H1 (cell line): ENCODE measurements at regions not wholly inside any gene's neighbourhood (a gene's known extent, or its start where the extent isn't known, plus 50 kb on each side); places are given as distances from the start of the nearest gene placed in this dataset.

Experiments
- CTCF ChIA-PET: fragments of 300-600 bp; sonication (Branson Sonifier 250); formaldehyde crosslinking; loops from one replicate; lab custom pipeline; 2021; ENCODE audit not compliant: partially characterized antibody; lab: Charles Lee
- POLR2A ChIA-PET: fragments of 300-600 bp; sonication (Branson Sonifier 250); formaldehyde crosslinking; loops from one replicate; lab custom pipeline; 2021; ENCODE audit warnings: inconsistent platforms; ENCODE audit not compliant: partially characterized antibody; lab: Charles Lee
- DNase-seq, 2 experiments: peaks; one replicate each; pipeline versions ENCODE4 v3.0.0 to v3.0.0-alpha.2; 2010 to 2022; ENCODE audit warnings: low spot score in 2 of 2, low read depth in 1 of 2, mixed read lengths in 1 of 2
- FAIRE-seq: peaks from 2 replicates; lab custom pipeline; 2011; peaks lifted over from hg19 to GRCh38; lab: Jason Lieb, UNC
- H2AFZ ChIP-seq: 2 replicates; pipeline ENCODE4 v1.8.1; 2012; ENCODE audit warnings: low read length, inconsistent platforms
- H2AK5ac ChIP-seq: 2 replicates; pipeline ENCODE4 v1.6.1; 2013; ENCODE audit warnings: low read depth, low read length
- H2BK120ac ChIP-seq: replicated peaks from 2 replicates; pipeline ENCODE3; 2013; ENCODE audit warnings: low read depth, low read length, inconsistent platforms
- H2BK12ac ChIP-seq: 2 replicates; pipeline ENCODE4 v1.6.1; 2013; ENCODE audit warnings: low read depth, low read length
- H2BK15ac ChIP-seq: 2 replicates; pipeline ENCODE4 v1.6.1; 2013; ENCODE audit warnings: low read length
- H2BK20ac ChIP-seq: 2 replicates; pipeline ENCODE4 v1.6.1; 2013; ENCODE audit warnings: low read length
- H2BK5ac ChIP-seq: 2 replicates; pipeline ENCODE4 v1.6.1; 2013; ENCODE audit warnings: low read depth, low read length
- H3K14ac ChIP-seq: 2 replicates; pipeline ENCODE4 v1.6.1; 2013; ENCODE audit warnings: inconsistent platforms; ENCODE audit not compliant: insufficient read length
- H3K18ac ChIP-seq: 2 replicates; pipeline ENCODE4 v1.6.1; 2013; ENCODE audit warnings: low read length; ENCODE audit errors: extremely low read depth
- H3K23ac ChIP-seq: 2 replicates; pipeline ENCODE4 v1.6.1; 2013; ENCODE audit warnings: inconsistent platforms; ENCODE audit not compliant: insufficient read length
- H3K23me2 ChIP-seq: 2 replicates; pipeline ENCODE4 v1.6.1; 2013; ENCODE audit warnings: low read depth, low read length
- H3K27ac ChIP-seq: 2 replicates; pipeline ENCODE4 v1.6.1; 2011; ENCODE audit warnings: low read depth, low read length, inconsistent platforms
- H3K27me3 ChIP-seq, 4 experiments: replicated peaks in 1 of 4; 1 replicate in 1 of 4; 2 replicates in 3 of 4; pipeline versions ENCODE4 v1.6.1 to v1.8.1; 2011 to 2013; ENCODE audit warnings: low read length in 3 of 4, mild to moderate bottlenecking in 3 of 4, inconsistent platforms in 2 of 4, mixed read lengths in 2 of 4, moderate library complexity in 1 of 4; ENCODE audit not compliant: control insufficient read depth in 3 of 4, insufficient read depth in 3 of 4; ENCODE audit errors: extremely low read depth in 1 of 4
- H3K36me3 ChIP-seq, 4 experiments: 2 replicates each; pipeline versions ENCODE4 v1.6.1 to v1.8.1; 2011 to 2013; ENCODE audit warnings: mild to moderate bottlenecking in 4 of 4, low read length in 3 of 4, moderate library complexity in 2 of 4, control low read depth in 1 of 4, inconsistent platforms in 1 of 4; ENCODE audit not compliant: insufficient read depth in 4 of 4, control insufficient read depth in 2 of 4
- H3K4ac ChIP-seq: replicated peaks from 2 replicates; pipeline ENCODE3; 2013; ENCODE audit warnings: low read length, low read depth, mixed read lengths, inconsistent platforms; ENCODE audit not compliant: insufficient read length
- H3K4me1 ChIP-seq, 4 experiments: replicated peaks in 1 of 4; 1 replicate in 1 of 4; 2 replicates in 3 of 4; pipeline versions ENCODE4 v1.6.1 to v1.8.1; 2011 to 2013; ENCODE audit warnings: low read length in 3 of 4, inconsistent platforms in 2 of 4, mixed read lengths in 1 of 4; ENCODE audit not compliant: insufficient read depth in 4 of 4, control insufficient read depth in 3 of 4
- H3K4me2 ChIP-seq, 2 experiments: 2 replicates each; pipeline versions ENCODE4 v1.6.1 to v1.8.1; 2011 to 2013; ENCODE audit warnings: low read depth in 2 of 2, low read length in 2 of 2, control low read depth in 1 of 2, inconsistent platforms in 1 of 2, mild to moderate bottlenecking in 1 of 2; ENCODE audit not compliant: insufficient read depth in 1 of 2
- H3K4me3 ChIP-seq, 4 experiments: fragments of 200-600, 300-600 bp in 1 of 4; sonication (generic), shearing (Covaris generic), sonication (Bioruptor Twin) in 1 of 4; 2 replicates each; pipeline versions ENCODE4 v1.5.1 to v1.8.1; 2011 to 2016; ENCODE audit warnings: low read length in 4 of 4, low read depth in 3 of 4, control low read depth in 2 of 4, inconsistent platforms in 2 of 4, mild to moderate bottlenecking in 2 of 4, mixed read lengths in 1 of 4, moderate library complexity in 1 of 4; ENCODE audit not compliant: insufficient read depth in 2 of 4; ENCODE audit errors: extremely low read depth in 1 of 4
- H3K56ac ChIP-seq: replicated peaks from 2 replicates; pipeline ENCODE3; 2013; ENCODE audit warnings: low read depth, mild to moderate bottlenecking, mixed read lengths, low read length, inconsistent platforms; ENCODE audit not compliant: insufficient read length
- H3K79me1 ChIP-seq: 2 replicates; pipeline ENCODE4 v1.6.1; 2013; ENCODE audit warnings: low read depth, low read length, control low read depth
- H3K79me2 ChIP-seq, 2 experiments: 2 replicates each; pipeline versions ENCODE4 v1.6.1 to v1.8.1; 2012 to 2013; ENCODE audit warnings: low read length in 2 of 2, mild to moderate bottlenecking in 2 of 2, inconsistent platforms in 1 of 2; ENCODE audit not compliant: insufficient read depth in 2 of 2, control insufficient read depth in 1 of 2
- H3K9ac ChIP-seq, 4 experiments: replicated peaks in 1 of 4; 1 replicate in 1 of 4; 2 replicates in 3 of 4; pipeline versions ENCODE4 v1.6.1 to v1.8.1; 2011 to 2013; ENCODE audit warnings: low read depth in 3 of 4, low read length in 3 of 4, control low read depth in 2 of 4, mild to moderate bottlenecking in 2 of 4, moderate library complexity in 2 of 4, inconsistent platforms in 1 of 4; ENCODE audit errors: extremely low read depth in 1 of 4
- H3K9me3 ChIP-seq, 2 experiments: 2 replicates each; pipeline versions ENCODE4 v1.6.1 to v1.8.1; 2012 to 2013; ENCODE audit warnings: mild to moderate bottlenecking in 2 of 2, moderate library complexity in 2 of 2, control low read depth in 1 of 2, inconsistent platforms in 1 of 2, low read depth in 1 of 2, low read length in 1 of 2, mixed read lengths in 1 of 2; ENCODE audit not compliant: insufficient read depth in 2 of 2
- H4K20me1 ChIP-seq, 2 experiments: replicated peaks in 1 of 2; 2 replicates each; pipeline versions ENCODE3 to v1.8.1; 2011 to 2013; ENCODE audit warnings: inconsistent platforms in 2 of 2, low read length in 2 of 2, mild to moderate bottlenecking in 1 of 2; ENCODE audit not compliant: insufficient read depth in 2 of 2, control insufficient read depth in 1 of 2
- H4K5ac ChIP-seq: 2 replicates; pipeline ENCODE4 v1.6.1; 2013; ENCODE audit warnings: low read length, low read depth, mixed read lengths, inconsistent platforms; ENCODE audit not compliant: insufficient read length
- H4K8ac ChIP-seq: 2 replicates; pipeline ENCODE4 v1.8.0; 2013; ENCODE audit warnings: mild to moderate bottlenecking, moderate library complexity, low read length, inconsistent platforms; ENCODE audit not compliant: insufficient read depth; ENCODE audit errors: extremely low read depth
- H4K91ac ChIP-seq: replicated peaks from 2 replicates; pipeline ENCODE3; 2013; ENCODE audit warnings: low read length, mixed read lengths, inconsistent platforms; ENCODE audit not compliant: insufficient read length
- CBX5 ChIP-seq: fragments of 300-800, 300-1000 bp; sonication (generic); IDR thresholded peaks from 2 replicates; pipeline ENCODE4 v1.7.1; 2016; ENCODE audit warnings: antibody characterized with exemption, low read length, low read depth
- CHD1 ChIP-seq: IDR thresholded peaks from 2 replicates; pipeline ENCODE4 v1.6.1; 2012; ENCODE audit warnings: low read depth, low read length, improper control_type of control experiment
- NANOG ChIP-seq: IDR thresholded peaks from 2 replicates; pipeline ENCODE4 v1.6.1; 2011; ENCODE audit warnings: low read length, low read depth, mild to moderate bottlenecking, inconsistent platforms; ENCODE audit not compliant: insufficient read depth, poor library complexity, severe bottlenecking
- SIRT6 ChIP-seq: IDR thresholded peaks from one replicate; pipeline ENCODE4 v1.7.1; 2012; ENCODE audit warnings: low read length, inconsistent platforms
- WGBS, 2 experiments: shearing (Covaris generic) in 1 of 2; methylation state at CpG; one replicate each; pipeline versions ENCODE4 v1.1.6 to v1.1.7; 2013 to 2015; ENCODE audit warnings: low lambda C conversion rate in 2 of 2, mixed read lengths in 2 of 2, inconsistent platforms in 1 of 2, low coverage in 1 of 2, missing lambda C conversion rate in 1 of 2; ENCODE audit not compliant: insufficient replicate concordance in 2 of 2, insufficient coverage in 1 of 2, insufficient read length in 1 of 2; ENCODE audit errors: extremely low coverage in 1 of 2, missing lambda C conversion rate in 1 of 2; 5-methylcytosine and 5-hydroxymethylcytosine counted together
- TF ChIP-seq, protein P1 (sequence below), 3 experiments: IDR thresholded peaks; 1 replicate in 2 of 3; 2 replicates in 1 of 3; pipeline versions ENCODE4 v1.5.1 to v1.6.1; 2011; ENCODE audit warnings: low read length in 3 of 3, mild to moderate bottlenecking in 3 of 3, inconsistent platforms in 2 of 3, low read depth in 1 of 3, moderate library complexity in 1 of 3; ENCODE audit not compliant: insufficient read depth in 1 of 3; ENCODE audit errors: control extremely low read depth in 1 of 3
- TF ChIP-seq, protein P2 (sequence below): IDR thresholded peaks from 2 replicates; pipeline ENCODE4 v1.6.1; 2012; ENCODE audit warnings: inconsistent platforms

DNA sequence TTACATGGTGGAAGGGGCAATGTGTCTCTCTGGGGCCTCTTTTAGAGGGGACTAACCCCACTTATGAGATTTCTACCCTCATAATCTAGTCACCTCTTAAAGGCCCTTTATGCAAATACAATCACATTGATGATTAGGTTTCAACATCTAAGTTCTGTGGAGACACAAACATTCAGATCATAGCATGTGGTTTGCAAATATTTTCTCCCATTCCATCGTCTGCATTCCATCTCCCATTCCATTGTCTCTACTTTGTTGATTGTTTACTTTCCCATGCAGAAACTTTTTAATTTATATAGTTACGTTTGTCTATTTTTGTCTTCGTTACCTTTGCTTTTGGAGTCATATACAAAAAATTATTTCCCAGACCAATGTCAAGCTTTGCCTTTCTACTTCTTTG lies 927.5 kb upstream of the INTU start:
- Histone ChIP-seq H3K27ac (no peak overlapping the region), H3K79me2 (no peaks in the 10 kb centered on the region), H3K4me3 (no peak overlapping the region), H3K36me3 (no peaks in the 10 kb centered on the region), H3K79me1 (no peaks in the 10 kb centered on the region), H3K56ac (no peak overlapping the region), H3K18ac (no peak overlapping the region), H2BK15ac (no peak overlapping the region), H3K14ac (no peak overlapping the region), H2AFZ (no peak overlapping the region), H3K4me1 (no peaks in the 10 kb centered on the region), H3K9ac (no peak overlapping the region), H4K20me1 (no peaks in the 10 kb centered on the region), H4K8ac (no peak overlapping the region), H3K27me3 (no peaks in the 10 kb centered on the region), H2BK20ac (no peak overlapping the region), H2BK120ac (no peak overlapping the region), H2AK5ac (no peak overlapping the region), H3K23me2 (no peaks in the 10 kb centered on the region), H4K5ac (no peak overlapping the region), H3K23ac (no peak overlapping the region), H3K9me3 (no peaks in the 10 kb centered on the region), H3K4ac (no peak overlapping the region), H3K4me2 (no peak overlapping the region), H2BK5ac (no peak overlapping the region), H4K91ac (no peak overlapping the region), H2BK12ac (no peak overlapping the region)
- TF ChIP-seq, protein P1, sequence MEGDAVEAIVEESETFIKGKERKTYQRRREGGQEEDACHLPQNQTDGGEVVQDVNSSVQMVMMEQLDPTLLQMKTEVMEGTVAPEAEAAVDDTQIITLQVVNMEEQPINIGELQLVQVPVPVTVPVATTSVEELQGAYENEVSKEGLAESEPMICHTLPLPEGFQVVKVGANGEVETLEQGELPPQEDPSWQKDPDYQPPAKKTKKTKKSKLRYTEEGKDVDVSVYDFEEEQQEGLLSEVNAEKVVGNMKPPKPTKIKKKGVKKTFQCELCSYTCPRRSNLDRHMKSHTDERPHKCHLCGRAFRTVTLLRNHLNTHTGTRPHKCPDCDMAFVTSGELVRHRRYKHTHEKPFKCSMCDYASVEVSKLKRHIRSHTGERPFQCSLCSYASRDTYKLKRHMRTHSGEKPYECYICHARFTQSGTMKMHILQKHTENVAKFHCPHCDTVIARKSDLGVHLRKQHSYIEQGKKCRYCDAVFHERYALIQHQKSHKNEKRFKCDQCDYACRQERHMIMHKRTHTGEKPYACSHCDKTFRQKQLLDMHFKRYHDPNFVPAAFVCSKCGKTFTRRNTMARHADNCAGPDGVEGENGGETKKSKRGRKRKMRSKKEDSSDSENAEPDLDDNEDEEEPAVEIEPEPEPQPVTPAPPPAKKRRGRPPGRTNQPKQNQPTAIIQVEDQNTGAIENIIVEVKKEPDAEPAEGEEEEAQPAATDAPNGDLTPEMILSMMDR (IDR thresholded peaks at IDR 0.05; ENCODE audit: control extremely low read depth in 1 of 3, insufficient read depth in 1 of 3, low read depth in 1 of 3, low read length in 3 of 3), result no peak
- TF ChIP-seq, protein P2, sequence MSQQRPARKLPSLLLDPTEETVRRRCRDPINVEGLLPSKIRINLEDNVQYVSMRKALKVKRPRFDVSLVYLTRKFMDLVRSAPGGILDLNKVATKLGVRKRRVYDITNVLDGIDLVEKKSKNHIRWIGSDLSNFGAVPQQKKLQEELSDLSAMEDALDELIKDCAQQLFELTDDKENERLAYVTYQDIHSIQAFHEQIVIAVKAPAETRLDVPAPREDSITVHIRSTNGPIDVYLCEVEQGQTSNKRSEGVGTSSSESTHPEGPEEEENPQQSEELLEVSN, result no peak
- TF ChIP-seq CBX5, result no peak
- TF ChIP-seq SIRT6, result no peak
- TF ChIP-seq NANOG, result no peak
- TF ChIP-seq CHD1, result no peak
- DNase-seq (no peak), FAIRE-seq (no peak)
- ChIA-PET POLR2A (no interaction called here), CTCF (no interaction called here)
- 97% methylated on average over 3 of the region's 3 CpGs; no CpG with 5 or more reads in 1 of the 2 experiments for WGBS, 2 experiments
